Endodermal cell (in vitro differentiated cells): ENCODE measurements at regions not wholly inside any gene's neighbourhood (a gene's known extent, or its start where the extent isn't known, plus 50 kb on each side); places are given as distances from the start of the nearest gene placed in this dataset.

Experiments
- DNase-seq: peaks from one replicate; pipeline ENCODE4 v3.0.0-alpha.2; 2017
- H3K27ac ChIP-seq: 2 replicates; pipeline ENCODE4 v1.5.1; 2013; ENCODE audit warnings: mild to moderate bottlenecking, low read depth, low read length, moderate library complexity
- H3K27me3 ChIP-seq: 2 replicates; pipeline ENCODE4 v1.6.1; 2013; ENCODE audit warnings: mild to moderate bottlenecking, low read length, moderate library complexity; ENCODE audit not compliant: insufficient read depth, control insufficient read depth, poor library complexity, severe bottlenecking
- H3K36me3 ChIP-seq: 2 replicates; pipeline ENCODE4 v1.7.0; 2013; ENCODE audit warnings: mild to moderate bottlenecking, low read length, moderate library complexity; ENCODE audit not compliant: control insufficient read depth, insufficient read depth
- H3K4me1 ChIP-seq: one replicate; pipeline ENCODE4 v1.7.0; 2013; ENCODE audit warnings: low read length; ENCODE audit not compliant: control insufficient read depth, insufficient read depth
- H3K4me3 ChIP-seq: 2 replicates; pipeline ENCODE4 v1.5.1; 2013; ENCODE audit warnings: mild to moderate bottlenecking, low read length, moderate library complexity
- H3K9ac ChIP-seq: 2 replicates; pipeline ENCODE4 v1.6.1; 2013; ENCODE audit warnings: mild to moderate bottlenecking, low read length, moderate library complexity; ENCODE audit not compliant: poor library complexity, severe bottlenecking; ENCODE audit errors: extremely low read depth
- H3K9me3 ChIP-seq: 2 replicates; pipeline ENCODE4 v1.6.1; 2013; ENCODE audit warnings: mild to moderate bottlenecking, low read length, moderate library complexity; ENCODE audit not compliant: control insufficient read depth
- H3K27ac Mint-ChIP-seq: 2 replicates; pipeline ENCODE4 v1.8.0; 2020; ENCODE audit warnings: mixed read lengths
- H3K27me3 Mint-ChIP-seq: 2 replicates; pipeline ENCODE4 v1.8.0; 2021; ENCODE audit warnings: mild to moderate bottlenecking, mixed read lengths; ENCODE audit not compliant: insufficient read depth
- H3K36me3 Mint-ChIP-seq: 2 replicates; pipeline ENCODE4 v1.8.0; 2020; ENCODE audit warnings: low read depth, mixed read lengths
- H3K4me1 Mint-ChIP-seq: 2 replicates; pipeline ENCODE4 v1.8.0; 2020; ENCODE audit warnings: mixed read lengths
- H3K4me3 Mint-ChIP-seq: 2 replicates; pipeline ENCODE4 v1.8.0; 2020; ENCODE audit warnings: mild to moderate bottlenecking, moderate library complexity, mixed read lengths
- H3K9me3 Mint-ChIP-seq: 2 replicates; pipeline ENCODE4 v1.8.0; 2020; ENCODE audit warnings: mild to moderate bottlenecking, mixed read lengths
- CTCF ChIP-seq: fragments of 200-600 bp; sonication (generic); conservative IDR thresholded peaks from 2 replicates; pipeline ENCODE4 v1.5.0; 2021; ENCODE audit warnings: antibody characterized with exemption, mild to moderate bottlenecking
- WGBS, 2 experiments: methylation state at CpG; one replicate each; pipeline versions ENCODE4 v1.1.5 to v1.1.7; 2013; ENCODE audit warnings: missing lambda C conversion rate in 2 of 2, mixed read lengths in 1 of 2; ENCODE audit not compliant: insufficient coverage in 1 of 2, insufficient read length in 1 of 2; 5-methylcytosine and 5-hydroxymethylcytosine counted together

GRCh38 chr5:82738681-82739269, 338.4 kb downstream of the TMEM167A start:
- H3K27ac ChIP-seq: no peak overlapping the region
- no peaks in the 10 kb centered on the region for H3K4me1 ChIP-seq
- no peaks in the 10 kb centered on the region for H3K9me3 Mint-ChIP-seq
- WGBS, 2 experiments: 74 to 97% methylated on average over 2 to 6 of the region's 6 CpGs
- no peak overlapping the region for H3K27ac Mint-ChIP-seq
- no peak for TF ChIP-seq CTCF
- no peak overlapping the region for H3K9ac ChIP-seq
- H3K27me3 Mint-ChIP-seq: no peaks in the 10 kb centered on the region
- H3K36me3 Mint-ChIP-seq: no peaks in the 10 kb centered on the region
- no peaks in the 10 kb centered on the region for H3K27me3 ChIP-seq
- no peak overlapping the region for H3K4me3 Mint-ChIP-seq
- H3K9me3 ChIP-seq: no peaks in the 10 kb centered on the region
- H3K36me3 ChIP-seq: no peaks in the 10 kb centered on the region
- DNase-seq: no peak
- no peak overlapping the region for H3K4me3 ChIP-seq
- H3K4me1 Mint-ChIP-seq: no peaks in the 10 kb centered on the region

- Histone ChIP-seq H3K9me3 (no peaks in the 10 kb centered on the region), H3K4me3 (no peak overlapping the region), H3K27me3 (no peaks in the 10 kb centered on the region), H3K36me3 (no peaks in the 10 kb centered on the region), H3K4me1 (no peaks in the 10 kb centered on the region), H3K27ac (peak overlapping the region; percentile 12), H3K9ac (no peak overlapping the region)
- Mint-ChIP-seq H3K27me3 (no peaks in the 10 kb centered on the region), H3K36me3 (no peaks in the 10 kb centered on the region), H3K4me3 (no peak overlapping the region), H3K9me3 (no peaks in the 10 kb centered on the region), H3K4me1 (no peaks in the 10 kb centered on the region), H3K27ac (no peak overlapping the region)
- DNase-seq: no peak
- 91 to 100% methylated on average over 1 to 3 of the region's 3 CpGs for WGBS, 2 experiments
- no peak for TF ChIP-seq CTCF
Measured at GRCh38 chr5:82735160-82735789, 341.9 kb downstream of the TMEM167A start.

- WGBS, 2 experiments: 81 to 84% methylated on average over 4 to 5 of the region's 5 CpGs
- H3K27me3 ChIP-seq: no peaks in the 10 kb centered on the region
Measured at GRCh38 chr5:82734347-82734746, 342.8 kb downstream of the TMEM167A start.

More at GRCh38 chr5:82734347-82734746, 342.8 kb downstream of the TMEM167A start:
- Histone ChIP-seq H3K4me3 (no peak overlapping the region), H3K4me1 (no peaks in the 10 kb centered on the region), H3K9me3 (no peaks in the 10 kb centered on the region), H3K36me3 (no peaks in the 10 kb centered on the region), H3K27ac (no peak overlapping the region), H3K9ac (no peak overlapping the region)
- TF ChIP-seq CTCF: no peak
- Mint-ChIP-seq H3K4me1 (no peaks in the 10 kb centered on the region), H3K27ac (no peak overlapping the region), H3K4me3 (no peak overlapping the region), H3K9me3 (no peaks in the 10 kb centered on the region), H3K27me3 (no peaks in the 10 kb centered on the region), H3K36me3 (no peaks in the 10 kb centered on the region)
- no peak for DNase-seq
